ENCODE measurements at regions not wholly inside any gene's neighbourhood (a gene's known extent, or its start where the extent isn't known, plus 50 kb on each side); places are given as distances from the start of the nearest gene placed in this dataset.

DNA sequence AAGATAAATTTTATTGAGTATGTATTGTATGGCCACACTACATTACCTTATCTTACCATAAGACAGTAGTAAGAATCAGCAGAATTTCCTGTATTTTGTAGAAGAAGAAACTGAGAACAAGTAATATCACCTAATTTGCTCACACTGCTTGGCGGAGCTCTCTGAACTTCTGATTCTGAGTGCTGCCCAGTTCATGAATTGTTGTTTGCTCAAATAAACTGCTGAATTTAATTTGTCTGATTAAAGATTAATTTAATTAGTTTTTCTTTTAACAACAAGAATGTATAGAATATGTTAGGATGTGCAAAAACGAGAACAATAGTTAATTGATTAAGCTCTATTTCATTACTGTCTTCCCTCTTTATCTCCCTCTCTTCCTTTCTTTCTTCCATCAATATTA, 100.1 kb upstream of the ERBB4 start:
- no peak overlapping the region for H3K27ac ChIP-seq
- TF ChIP-seq, protein P1, sequence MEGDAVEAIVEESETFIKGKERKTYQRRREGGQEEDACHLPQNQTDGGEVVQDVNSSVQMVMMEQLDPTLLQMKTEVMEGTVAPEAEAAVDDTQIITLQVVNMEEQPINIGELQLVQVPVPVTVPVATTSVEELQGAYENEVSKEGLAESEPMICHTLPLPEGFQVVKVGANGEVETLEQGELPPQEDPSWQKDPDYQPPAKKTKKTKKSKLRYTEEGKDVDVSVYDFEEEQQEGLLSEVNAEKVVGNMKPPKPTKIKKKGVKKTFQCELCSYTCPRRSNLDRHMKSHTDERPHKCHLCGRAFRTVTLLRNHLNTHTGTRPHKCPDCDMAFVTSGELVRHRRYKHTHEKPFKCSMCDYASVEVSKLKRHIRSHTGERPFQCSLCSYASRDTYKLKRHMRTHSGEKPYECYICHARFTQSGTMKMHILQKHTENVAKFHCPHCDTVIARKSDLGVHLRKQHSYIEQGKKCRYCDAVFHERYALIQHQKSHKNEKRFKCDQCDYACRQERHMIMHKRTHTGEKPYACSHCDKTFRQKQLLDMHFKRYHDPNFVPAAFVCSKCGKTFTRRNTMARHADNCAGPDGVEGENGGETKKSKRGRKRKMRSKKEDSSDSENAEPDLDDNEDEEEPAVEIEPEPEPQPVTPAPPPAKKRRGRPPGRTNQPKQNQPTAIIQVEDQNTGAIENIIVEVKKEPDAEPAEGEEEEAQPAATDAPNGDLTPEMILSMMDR (IDR thresholded peaks at IDR 0.05) = no peak
- DNase-seq (ENCODE audit: low spot score) = no peak
- no peaks in the 10 kb centered on the region for H3K36me3 ChIP-seq
- no peaks in the 10 kb centered on the region for H3K9me3 ChIP-seq
- no peak overlapping the region for H3K4me3 ChIP-seq
- no peaks in the 10 kb centered on the region for H3K4me1 ChIP-seq
- no peaks in the 10 kb centered on the region for H3K27me3 ChIP-seq

DNA sequence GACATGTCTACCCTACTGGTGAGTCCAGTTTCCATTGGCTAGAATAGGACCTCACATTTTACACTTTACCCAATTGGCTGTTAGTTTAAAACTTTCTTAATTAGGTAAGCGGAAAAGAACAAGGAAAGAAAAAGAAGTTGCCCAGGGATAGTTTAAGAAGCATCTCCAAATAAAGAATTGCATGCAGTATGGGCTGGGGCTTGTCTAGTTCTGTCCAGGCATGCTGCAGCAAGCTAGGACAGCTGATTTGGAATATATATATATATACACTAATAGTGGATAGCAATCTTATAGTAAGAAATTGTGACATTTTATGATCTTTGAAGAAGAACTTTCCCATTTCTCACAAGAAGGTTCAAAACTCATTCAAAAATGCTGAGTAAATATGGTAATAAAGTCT, 90.0 kb upstream of the ERBB4 start:
- Histone ChIP-seq H3K4me3 (no peak overlapping the region), H3K36me3 (no peaks in the 10 kb centered on the region), H3K27ac (no peak overlapping the region), H3K4me1 (no peaks in the 10 kb centered on the region), H3K27me3 (no peaks in the 10 kb centered on the region), H3K9me3 (peaks cover 0 to 7% of the 10 kb centered on the region in 2 donors)
- no peak for DNase-seq (ENCODE audit: low spot score)
- TF ChIP-seq, protein P1 (IDR thresholded peaks at IDR 0.05) = no peak

DNA sequence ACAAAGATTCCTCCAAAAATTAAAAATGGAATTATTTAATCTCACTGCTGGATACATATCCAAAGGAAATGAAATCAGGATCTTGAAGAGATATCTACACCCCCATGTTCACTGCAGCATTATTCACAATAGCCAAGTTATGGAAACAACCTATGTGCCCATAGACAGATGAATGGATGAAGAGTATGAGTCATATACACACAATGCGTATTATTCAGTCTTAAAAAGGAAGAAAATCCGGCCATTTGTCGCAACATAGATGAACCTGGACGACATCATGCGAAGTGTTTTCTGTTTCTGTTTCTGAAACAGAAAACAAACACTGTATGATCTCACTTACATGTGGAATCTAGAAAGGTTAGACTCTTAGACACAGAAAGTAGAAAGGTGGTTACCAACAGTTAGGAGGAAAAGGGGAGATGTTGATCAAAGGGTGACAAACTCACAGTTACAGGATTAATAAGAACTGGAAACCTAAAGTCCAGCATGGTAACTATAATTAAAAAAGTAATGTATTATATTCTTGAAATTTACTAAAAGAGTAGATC, 87.8 kb upstream of the ERBB4 start:
- Histone ChIP-seq H3K9me3 (peaks cover 0 to 14% of the 10 kb centered on the region in 2 donors), H3K27ac (no peak overlapping the region), H3K36me3 (no peaks in the 10 kb centered on the region), H3K27me3 (no peaks in the 10 kb centered on the region), H3K4me1 (no peaks in the 10 kb centered on the region), H3K4me3 (no peak overlapping the region)
- DNase-seq (ENCODE audit: low spot score) = no peak
- TF ChIP-seq, protein P1 (IDR thresholded peaks at IDR 0.05) = no peak

DNA sequence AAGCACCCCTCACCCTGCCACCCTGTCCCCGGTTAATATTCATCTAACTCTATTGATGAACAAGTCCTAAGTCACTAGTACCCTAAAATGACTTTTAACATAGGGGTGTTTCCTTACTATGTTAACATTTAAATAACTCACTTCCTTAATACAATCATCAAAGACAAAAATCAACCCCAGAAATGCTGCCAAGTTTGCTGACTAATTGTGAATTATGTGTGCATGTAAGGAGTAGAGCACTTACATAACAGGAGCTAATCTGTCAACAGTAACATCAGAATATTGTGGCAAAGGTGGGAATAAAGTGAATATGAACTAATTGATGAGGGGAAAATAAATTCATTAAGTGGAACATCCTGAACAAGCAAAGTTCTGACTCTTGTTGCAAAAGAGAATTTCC, 81.4 kb upstream of the ERBB4 start:
- Histone ChIP-seq H3K27ac (no peak overlapping the region), H3K4me1 (no peaks in the 10 kb centered on the region), H3K4me3 (no peak overlapping the region), H3K27me3 (no peaks in the 10 kb centered on the region), H3K9me3 (peaks cover 0 to 10% of the 10 kb centered on the region in 2 donors), H3K36me3 (no peaks in the 10 kb centered on the region)
- no peak for DNase-seq (ENCODE audit: low spot score)
- TF ChIP-seq, protein P1 (IDR thresholded peaks at IDR 0.05) = no peak

DNA sequence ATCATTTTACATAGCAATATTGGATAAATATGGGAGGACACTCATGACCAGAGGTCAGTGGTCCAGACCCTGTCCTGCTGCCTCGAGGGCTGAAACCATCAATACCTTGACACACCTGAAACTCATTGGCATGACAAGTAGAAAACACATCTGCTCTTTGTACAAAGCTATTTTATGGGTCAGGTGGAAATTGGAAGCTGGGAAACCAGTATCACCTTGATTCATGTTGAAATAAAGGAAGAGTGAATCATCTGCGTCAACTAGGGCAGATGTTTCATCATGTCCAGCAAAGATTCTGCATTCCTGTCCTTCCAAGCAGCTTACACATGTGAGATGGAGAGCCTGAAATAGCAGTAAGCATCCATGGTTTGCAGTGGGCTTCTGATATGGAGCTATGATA, 80.0 kb upstream of the ERBB4 start:
- Histone ChIP-seq H3K4me3 (no peak overlapping the region), H3K36me3 (no peaks in the 10 kb centered on the region), H3K27ac (no peak overlapping the region), H3K27me3 (no peaks in the 10 kb centered on the region), H3K4me1 (no peaks in the 10 kb centered on the region), H3K9me3 (peaks cover 0 to 10% of the 10 kb centered on the region in 2 donors)
- TF ChIP-seq, protein P1 (IDR thresholded peaks at IDR 0.05) = no peak
- no peak for DNase-seq (ENCODE audit: low spot score)

DNA sequence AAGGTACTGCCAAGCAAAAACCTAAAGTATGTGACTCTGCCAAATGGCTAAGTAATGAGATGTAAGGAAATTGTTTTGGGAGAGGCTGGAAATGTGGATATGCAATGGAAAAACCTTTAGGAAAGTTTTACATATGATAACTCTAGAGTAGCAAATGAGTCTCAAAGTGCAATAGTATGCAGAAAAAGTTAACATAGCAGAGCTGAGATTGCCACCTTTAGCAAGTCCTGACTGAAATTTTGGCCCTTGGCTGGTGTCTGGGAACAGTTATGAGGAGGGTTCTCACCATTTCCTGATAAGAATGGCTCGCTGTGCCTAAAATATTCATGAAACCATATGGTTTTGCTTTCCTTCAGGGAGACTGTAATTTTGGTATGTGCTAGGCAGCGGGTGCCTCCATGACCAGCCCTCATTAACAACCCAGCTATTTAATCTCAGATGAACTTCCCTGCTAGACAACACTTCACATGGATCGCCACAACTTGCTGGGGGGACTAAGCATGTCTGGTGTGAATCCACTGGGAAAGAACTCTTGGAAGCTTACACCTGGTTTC, 72.3 kb upstream of the ERBB4 start:
- no peak for DNase-seq (ENCODE audit: low spot score)
- H3K27ac ChIP-seq = no peak overlapping the region
- no peak overlapping the region for H3K4me3 ChIP-seq
- no peaks in the 10 kb centered on the region for H3K36me3 ChIP-seq
- no peaks in the 10 kb centered on the region for H3K9me3 ChIP-seq
- no peaks in the 10 kb centered on the region for H3K4me1 ChIP-seq
- no peaks in the 10 kb centered on the region for H3K27me3 ChIP-seq
- TF ChIP-seq, protein P1 (IDR thresholded peaks at IDR 0.05) = no peak

All from right atrium auricular region (tissue), 2 donors.